H9 (cell line): ENCODE measurements at regions not wholly inside any gene's neighbourhood (a gene's known extent, or its start where the extent isn't known, plus 50 kb on each side); places are given as distances from the start of the nearest gene placed in this dataset.
A peak's percentile ranks its signal among the peaks of the same experiment; 100 is the strongest.

Experiments
- DNase-seq: peaks from one replicate; pipeline ENCODE4 v3.0.0-alpha.2; 2017
- H2AFZ ChIP-seq: one replicate; pipeline ENCODE4 v1.6.1; 2013; ENCODE audit warnings: mild to moderate bottlenecking, low read length, control low read depth, moderate library complexity
- H2AK5ac ChIP-seq: 2 replicates; pipeline ENCODE4 v1.6.1; 2013; ENCODE audit warnings: low read length, control low read depth, mixed read lengths; ENCODE audit not compliant: insufficient read length
- H2BK120ac ChIP-seq: one replicate; pipeline ENCODE4 v1.6.1; 2013; ENCODE audit warnings: low read depth, mild to moderate bottlenecking, low read length, control low read depth, inconsistent platforms; ENCODE audit not compliant: poor library complexity, severe bottlenecking
- H2BK12ac ChIP-seq: 2 replicates; pipeline ENCODE4 v1.6.1; 2013; ENCODE audit warnings: low read length, control low read depth, mixed read lengths, low read depth; ENCODE audit not compliant: insufficient read length
- H2BK15ac ChIP-seq: 2 replicates; pipeline ENCODE4 v1.6.1; 2013; ENCODE audit warnings: low read depth, low read length, control low read depth
- H2BK20ac ChIP-seq: one replicate; pipeline ENCODE4 v1.6.1; 2013; ENCODE audit warnings: low read depth, mild to moderate bottlenecking, low read length, control low read depth, inconsistent platforms; ENCODE audit not compliant: poor library complexity, severe bottlenecking
- H2BK5ac ChIP-seq: 2 replicates; pipeline ENCODE4 v1.6.1; 2013; ENCODE audit warnings: low read length, control low read depth, mixed read lengths; ENCODE audit not compliant: insufficient read length
- H3K14ac ChIP-seq: 2 replicates; pipeline ENCODE4 v1.6.1; 2013; ENCODE audit warnings: low read length, control low read depth; ENCODE audit not compliant: insufficient read depth
- H3K18ac ChIP-seq: 2 replicates; pipeline ENCODE4 v1.6.1; 2013; ENCODE audit warnings: low read depth, mild to moderate bottlenecking, mixed read lengths, low read length, control low read depth; ENCODE audit not compliant: insufficient read length
- H3K23ac ChIP-seq: 2 replicates; pipeline ENCODE4 v1.6.1; 2013; ENCODE audit warnings: low read length, control low read depth, mixed read lengths, low read depth; ENCODE audit not compliant: insufficient read length
- H3K23me2 ChIP-seq: 2 replicates; pipeline ENCODE4 v1.6.1; 2013; ENCODE audit warnings: low read depth, mild to moderate bottlenecking, mixed read lengths, low read length, control low read depth; ENCODE audit not compliant: insufficient read length, poor library complexity, severe bottlenecking
- H3K27ac ChIP-seq: 2 replicates; pipeline ENCODE4 v1.5.1; 2013; ENCODE audit warnings: low read length, control low read depth, mixed read lengths, low read depth; ENCODE audit not compliant: insufficient read length
- H3K27me3 ChIP-seq: 2 replicates; pipeline ENCODE4 v1.6.1; 2013; ENCODE audit warnings: low read length, control low read depth, inconsistent platforms; ENCODE audit not compliant: insufficient read depth
- H3K4ac ChIP-seq: 2 replicates; pipeline ENCODE4 v1.6.1; 2013; ENCODE audit warnings: low read depth, mild to moderate bottlenecking, control low read depth, inconsistent platforms, low read length, moderate library complexity
- H3K4me1 ChIP-seq: 2 replicates; pipeline ENCODE4 v1.6.1; 2013; ENCODE audit warnings: low read length, control low read depth, inconsistent platforms; ENCODE audit not compliant: insufficient read depth
- H3K4me2 ChIP-seq: 2 replicates; pipeline ENCODE4 v1.6.1; 2013; ENCODE audit warnings: low read length, control low read depth, mixed read lengths; ENCODE audit not compliant: insufficient read length, insufficient read depth
- H3K56ac ChIP-seq: 2 replicates; pipeline ENCODE4 v1.6.1; 2013; ENCODE audit warnings: low read depth, mild to moderate bottlenecking, mixed read lengths, low read length, control low read depth; ENCODE audit not compliant: insufficient read length
- H3K79me1 ChIP-seq: 2 replicates; pipeline ENCODE4 v1.6.1; 2013; ENCODE audit warnings: low read depth, mild to moderate bottlenecking, moderate library complexity, low read length, control low read depth, inconsistent platforms; ENCODE audit not compliant: insufficient read depth, poor library complexity, severe bottlenecking
- H3K79me2 ChIP-seq: 2 replicates; pipeline ENCODE4 v1.6.1; 2013; ENCODE audit warnings: low read length, control low read depth, inconsistent platforms; ENCODE audit not compliant: insufficient read depth
- H3K9ac ChIP-seq: 2 replicates; pipeline ENCODE4 v1.6.1; 2013; ENCODE audit warnings: low read length, control low read depth, mixed read lengths; ENCODE audit not compliant: insufficient read length; ENCODE audit errors: extremely low read depth
- H3K9me3 ChIP-seq: one replicate; pipeline ENCODE4 v1.6.1; 2013; ENCODE audit warnings: low read depth, low read length, inconsistent platforms; ENCODE audit not compliant: control insufficient read depth
- H3T11ph ChIP-seq: one replicate; pipeline ENCODE4 v1.6.1; 2013; ENCODE audit warnings: mild to moderate bottlenecking, low read length, control low read depth, inconsistent platforms
- H4K20me1 ChIP-seq: one replicate; pipeline ENCODE4 v1.6.1; 2013; ENCODE audit not compliant: control insufficient read depth, insufficient read length, insufficient read depth
- H4K5ac ChIP-seq: 2 replicates; pipeline ENCODE4 v1.6.1; 2013; ENCODE audit warnings: low read depth, mild to moderate bottlenecking, mixed read lengths, low read length, control low read depth; ENCODE audit not compliant: insufficient read length
- H4K8ac ChIP-seq: replicated peaks from 2 replicates; pipeline ENCODE4 v1.6.1; 2013; ENCODE audit warnings: low read length, control low read depth, mixed read lengths, low read depth; ENCODE audit not compliant: insufficient read length
- H4K91ac ChIP-seq: 2 replicates; pipeline ENCODE4 v1.6.1; 2013; ENCODE audit warnings: low read depth, mild to moderate bottlenecking, moderate library complexity, mixed read lengths, low read length, control low read depth; ENCODE audit not compliant: insufficient read length
- H3K27ac Mint-ChIP-seq, 3 experiments: 2 replicates in 2 of 3; 3 replicates in 1 of 3; pipeline ENCODE4 v1.8.0; 2020 to 2021; ENCODE audit warnings: mixed read lengths in 3 of 3, mild to moderate bottlenecking in 1 of 3, moderate library complexity in 1 of 3
- H3K27me3 Mint-ChIP-seq: 2 replicates; pipeline ENCODE4 v1.8.0; 2021; ENCODE audit warnings: low read depth, mild to moderate bottlenecking, moderate library complexity, mixed read lengths
- H3K36me3 Mint-ChIP-seq, 3 experiments: 2 replicates in 2 of 3; 3 replicates in 1 of 3; pipeline ENCODE4 v1.8.0; 2020 to 2021; ENCODE audit warnings: low read depth in 3 of 3, mixed read lengths in 3 of 3; ENCODE audit not compliant: insufficient read depth in 1 of 3
- H3K4me1 Mint-ChIP-seq, 2 experiments: 2 replicates each; pipeline ENCODE4 v1.8.0; 2020; ENCODE audit warnings: mixed read lengths in 2 of 2
- H3K4me3 Mint-ChIP-seq, 2 experiments: 2 replicates in 1 of 2; 3 replicates in 1 of 2; pipeline ENCODE4 v1.8.0; 2020 to 2021; ENCODE audit warnings: mild to moderate bottlenecking in 2 of 2, mixed read lengths in 2 of 2, moderate library complexity in 1 of 2
- H3K9me3 Mint-ChIP-seq, 2 experiments: 2 replicates in 1 of 2; 3 replicates in 1 of 2; pipeline ENCODE4 v1.8.0; 2020; ENCODE audit warnings: mild to moderate bottlenecking in 2 of 2, mixed read lengths in 2 of 2, moderate library complexity in 1 of 2
- WGBS: extraction: QIAGEN DNeasy Blood & Tissue Kit; methylation state at CpG from one replicate; pipeline ENCODE4 v1.1.7; 2013; ENCODE audit warnings: missing lambda C conversion rate, low lambda C conversion rate, mixed read lengths; ENCODE audit not compliant: insufficient read length; ENCODE audit errors: extremely low coverage; 5-methylcytosine and 5-hydroxymethylcytosine counted together
- TF ChIP-seq, protein P1 (sequence below): fragments of 200-600 bp; sonication (generic); conservative IDR thresholded peaks from 3 replicates; pipeline ENCODE4 v1.8.0; 2021; ENCODE audit warnings: antibody characterized with exemption, mild to moderate bottlenecking

DNA sequence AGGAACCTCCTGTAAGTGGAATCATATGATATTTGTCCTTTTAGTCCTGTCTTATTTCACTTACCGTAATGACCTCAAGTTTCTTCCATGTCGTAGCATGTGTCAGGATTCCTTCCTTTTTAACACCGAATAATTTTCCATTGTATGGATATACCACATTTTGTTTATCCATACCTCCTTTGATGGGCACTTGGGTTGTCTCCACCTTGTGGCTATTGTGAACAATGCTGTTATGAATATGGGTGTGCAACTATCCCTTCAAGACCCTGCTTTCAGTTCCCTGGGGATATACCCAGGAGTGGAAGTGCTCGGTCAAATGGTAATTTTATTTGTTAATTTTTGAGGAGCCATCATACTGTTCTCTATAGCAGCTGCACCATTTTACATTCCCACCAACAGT lies 244.9 kb upstream of the BLID start:
- Histone ChIP-seq H3K4ac (no peak overlapping the region), H3K18ac (no peak overlapping the region), H3K9me3 (no peaks in the 10 kb centered on the region), H2AK5ac (no peak overlapping the region), H3K23ac (no peak overlapping the region), H3K9ac (no peak overlapping the region), H3K23me2 (no peaks in the 10 kb centered on the region), H2BK5ac (no peak overlapping the region), H2BK20ac (no peak overlapping the region), H4K20me1 (no peaks in the 10 kb centered on the region), H3K79me1 (no peaks in the 10 kb centered on the region), H4K91ac (no peak overlapping the region), H4K5ac (no peak overlapping the region), H2BK120ac (no peak overlapping the region), H3K27ac (no peak overlapping the region), H3K4me1 (no peaks in the 10 kb centered on the region; the same call in 1 of the 2 replicates), H2BK12ac (no peak overlapping the region), H2AFZ (no peak overlapping the region), H3K27me3 (no peaks in the 10 kb centered on the region), H3T11ph (no peak overlapping the region), H3K4me2 (no peak overlapping the region), H3K56ac (no peak overlapping the region), H4K8ac (no peak overlapping the region), H2BK15ac (no peak overlapping the region), H3K14ac (no peak overlapping the region), H3K79me2 (no peaks in the 10 kb centered on the region)
- Mint-ChIP-seq H3K27ac (no peak overlapping the region), H3K4me3 (no peak overlapping the region), H3K27me3 (no peaks in the 10 kb centered on the region; the same call in 1 of the 2 replicates), H3K4me1 (peaks cover 6 to 12% of the 10 kb centered on the region in 2 experiments; a peak in 3 of 4 replicates), H3K36me3 (peaks cover 0 to 10% (median 6%) of the 10 kb centered on the region in 3 experiments; a peak in 5 of 7 replicates), H3K9me3 (peaks cover 9 to 10% of the 10 kb centered on the region in 2 experiments)
- TF ChIP-seq, protein P1, sequence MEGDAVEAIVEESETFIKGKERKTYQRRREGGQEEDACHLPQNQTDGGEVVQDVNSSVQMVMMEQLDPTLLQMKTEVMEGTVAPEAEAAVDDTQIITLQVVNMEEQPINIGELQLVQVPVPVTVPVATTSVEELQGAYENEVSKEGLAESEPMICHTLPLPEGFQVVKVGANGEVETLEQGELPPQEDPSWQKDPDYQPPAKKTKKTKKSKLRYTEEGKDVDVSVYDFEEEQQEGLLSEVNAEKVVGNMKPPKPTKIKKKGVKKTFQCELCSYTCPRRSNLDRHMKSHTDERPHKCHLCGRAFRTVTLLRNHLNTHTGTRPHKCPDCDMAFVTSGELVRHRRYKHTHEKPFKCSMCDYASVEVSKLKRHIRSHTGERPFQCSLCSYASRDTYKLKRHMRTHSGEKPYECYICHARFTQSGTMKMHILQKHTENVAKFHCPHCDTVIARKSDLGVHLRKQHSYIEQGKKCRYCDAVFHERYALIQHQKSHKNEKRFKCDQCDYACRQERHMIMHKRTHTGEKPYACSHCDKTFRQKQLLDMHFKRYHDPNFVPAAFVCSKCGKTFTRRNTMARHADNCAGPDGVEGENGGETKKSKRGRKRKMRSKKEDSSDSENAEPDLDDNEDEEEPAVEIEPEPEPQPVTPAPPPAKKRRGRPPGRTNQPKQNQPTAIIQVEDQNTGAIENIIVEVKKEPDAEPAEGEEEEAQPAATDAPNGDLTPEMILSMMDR, result 0 out of 3 replicates have a peak, but pooled peaks have one; percentile 19
- WGBS, result no CpG with 5 or more reads among the region's 4 CpGs
- no peak for DNase-seq
